ENCODE measurements at regions not wholly inside any gene's neighbourhood (a gene's known extent, or its start where the extent isn't known, plus 50 kb on each side); places are given as distances from the start of the nearest gene placed in this dataset.
"Not testable (repeated sequence)": the region's sequence is repeated elsewhere in the genome, so short reads cannot be mapped to it uniquely, and the experiment has no call there.

- ATAC-seq (replicated peaks) = no peak
- Mint-ChIP-seq H3K4me1 (no peaks in the 10 kb centered on the region), H3K27ac (no peak overlapping the region), H3K4me3 (no peak overlapping the region), H3K27me3 (peaks cover 28% of the 10 kb centered on the region), H3K9me3 (peaks cover 4% of the 10 kb centered on the region), H3K36me3 (ENCODE audit: low read depth) (no peaks in the 10 kb centered on the region)
These were observed 351.9 kb upstream of the IRX2 start for GRCh38 chr5:3103262-3103811.

GRCh38 chr5:3102531-3102930, 351.1 kb upstream of the IRX2 start:
- Mint-ChIP-seq H3K27me3 (peaks cover 28% of the 10 kb centered on the region), H3K27ac (no peak overlapping the region), H3K9me3 (peaks cover 4% of the 10 kb centered on the region)

GRCh38 chr5:3101561-3101960, 350.1 kb upstream of the IRX2 start:
- no peaks in the 10 kb centered on the region for H3K4me1 Mint-ChIP-seq
- no peak overlapping the region for H3K4me3 Mint-ChIP-seq
- H3K9me3 Mint-ChIP-seq = peaks cover 8% of the 10 kb centered on the region
- H3K27ac Mint-ChIP-seq = no peak overlapping the region
- H3K27me3 Mint-ChIP-seq = peaks cover 28% of the 10 kb centered on the region
- no peaks in the 10 kb centered on the region for H3K36me3 Mint-ChIP-seq (ENCODE audit: low read depth)
- ATAC-seq (replicated peaks) = no peak

More at GRCh38 chr5:3102531-3102930, 351.1 kb upstream of the IRX2 start:
- no peak overlapping the region for H3K4me3 Mint-ChIP-seq
- no peaks in the 10 kb centered on the region for H3K4me1 Mint-ChIP-seq
- ATAC-seq (replicated peaks) = no peak
- H3K36me3 Mint-ChIP-seq (ENCODE audit: low read depth) = no peaks in the 10 kb centered on the region

GRCh38 chr5:3100921-3101551, 349.6 kb upstream of the IRX2 start:
- H3K36me3 Mint-ChIP-seq (ENCODE audit: low read depth) = no peaks in the 10 kb centered on the region
- no peak overlapping the region for H3K4me3 Mint-ChIP-seq
- peaks cover 8% of the 10 kb centered on the region for H3K9me3 Mint-ChIP-seq
- H3K4me1 Mint-ChIP-seq = no peaks in the 10 kb centered on the region
- no peak for ATAC-seq (replicated peaks)
- H3K27ac Mint-ChIP-seq = no peak overlapping the region
- peaks cover 28% of the 10 kb centered on the region for H3K27me3 Mint-ChIP-seq

- no peak overlapping the region for H3K4me3 Mint-ChIP-seq
- H3K4me1 Mint-ChIP-seq = no peaks in the 10 kb centered on the region
- H3K9me3 Mint-ChIP-seq = peaks cover 8% of the 10 kb centered on the region
- H3K27ac Mint-ChIP-seq = no peak overlapping the region
- no peaks in the 10 kb centered on the region for H3K36me3 Mint-ChIP-seq (ENCODE audit: low read depth)
- peaks cover 21% of the 10 kb centered on the region for H3K27me3 Mint-ChIP-seq
- ATAC-seq (replicated peaks) = no peak
These were observed 348.5 kb upstream of the IRX2 start for GRCh38 chr5:3099954-3100353.

GRCh38 chr5:3099526-3099925, 348.0 kb upstream of the IRX2 start:
- Mint-ChIP-seq H3K4me1 (no peaks in the 10 kb centered on the region), H3K36me3 (ENCODE audit: low read depth) (no peaks in the 10 kb centered on the region), H3K27me3 (peaks cover 17% of the 10 kb centered on the region), H3K27ac (no peak overlapping the region), H3K4me3 (no peak overlapping the region), H3K9me3 (peaks cover 8% of the 10 kb centered on the region)
- no peak for ATAC-seq (replicated peaks)

- no peak overlapping the region for H3K4me3 Mint-ChIP-seq
- ATAC-seq (replicated peaks) = no peak
- H3K27ac Mint-ChIP-seq = no peak overlapping the region
- no peaks in the 10 kb centered on the region for H3K36me3 Mint-ChIP-seq (ENCODE audit: low read depth)
- no peaks in the 10 kb centered on the region for H3K4me1 Mint-ChIP-seq
- H3K9me3 Mint-ChIP-seq = peaks cover 8% of the 10 kb centered on the region
- H3K27me3 Mint-ChIP-seq = peaks cover 16% of the 10 kb centered on the region
These were observed 347.3 kb upstream of the IRX2 start for GRCh38 chr5:3098821-3099220.

GRCh38 chr5:3092664-3093063, 341.2 kb upstream of the IRX2 start:
- Mint-ChIP-seq H3K27me3 (no peaks in the 10 kb centered on the region), H3K4me1 (no peaks in the 10 kb centered on the region), H3K36me3 (ENCODE audit: low read depth) (no peaks in the 10 kb centered on the region), H3K9me3 (peaks cover 10% of the 10 kb centered on the region), H3K4me3 (no peak overlapping the region), H3K27ac (no peak overlapping the region)
- ATAC-seq (replicated peaks) = no peak

GRCh38 chr5:3092211-3092610, 340.7 kb upstream of the IRX2 start:
- no peaks in the 10 kb centered on the region for H3K36me3 Mint-ChIP-seq (ENCODE audit: low read depth)
- no peak overlapping the region for H3K27ac Mint-ChIP-seq
- no peak overlapping the region for H3K4me3 Mint-ChIP-seq
- no peak for ATAC-seq (replicated peaks)
- H3K27me3 Mint-ChIP-seq = no peaks in the 10 kb centered on the region
- peaks cover 9% of the 10 kb centered on the region for H3K9me3 Mint-ChIP-seq
- H3K4me1 Mint-ChIP-seq = no peaks in the 10 kb centered on the region

- Mint-ChIP-seq H3K9me3 (peaks cover 7% of the 10 kb centered on the region), H3K4me3 (no peak overlapping the region), H3K27ac (no peak overlapping the region), H3K36me3 (ENCODE audit: low read depth) (no peaks in the 10 kb centered on the region), H3K27me3 (no peaks in the 10 kb centered on the region), H3K4me1 (no peaks in the 10 kb centered on the region)
- no peak for ATAC-seq (replicated peaks)
These were observed 339.7 kb upstream of the IRX2 start for GRCh38 chr5:3091040-3091774.

- not testable (repeated sequence) for ATAC-seq (replicated peaks); H3K36me3 Mint-ChIP-seq (ENCODE audit: low read depth); H3K4me1 Mint-ChIP-seq; H3K4me3 Mint-ChIP-seq; H3K27ac Mint-ChIP-seq; H3K9me3 Mint-ChIP-seq; H3K27me3 Mint-ChIP-seq
These were observed 338.8 kb upstream of the IRX2 start for GRCh38 chr5:3090305-3090704.

- no peak overlapping the region for H3K27ac Mint-ChIP-seq
- no peak overlapping the region for H3K4me3 Mint-ChIP-seq
- no peaks in the 10 kb centered on the region for H3K4me1 Mint-ChIP-seq
- no peaks in the 10 kb centered on the region for H3K27me3 Mint-ChIP-seq
- ATAC-seq (replicated peaks) = no peak
- no peaks in the 10 kb centered on the region for H3K36me3 Mint-ChIP-seq (ENCODE audit: low read depth)
- peaks cover 23% of the 10 kb centered on the region for H3K9me3 Mint-ChIP-seq
These were observed 328.9 kb upstream of the IRX2 start for GRCh38 chr5:3080366-3080765.

GRCh38 chr5:3077684-3078083, 326.2 kb upstream of the IRX2 start:
- no peaks in the 10 kb centered on the region for H3K4me1 Mint-ChIP-seq
- H3K27ac Mint-ChIP-seq = no peak overlapping the region
- no peaks in the 10 kb centered on the region for H3K36me3 Mint-ChIP-seq (ENCODE audit: low read depth)
- H3K4me3 Mint-ChIP-seq = no peak overlapping the region
- ATAC-seq (replicated peaks) = no peak
- no peaks in the 10 kb centered on the region for H3K27me3 Mint-ChIP-seq
- peaks cover 16% of the 10 kb centered on the region for H3K9me3 Mint-ChIP-seq

- Mint-ChIP-seq H3K27ac (no peak overlapping the region), H3K27me3 (no peaks in the 10 kb centered on the region), H3K9me3 (peaks cover 24% of the 10 kb centered on the region), H3K36me3 (ENCODE audit: low read depth) (no peaks in the 10 kb centered on the region), H3K4me3 (no peak overlapping the region), H3K4me1 (no peaks in the 10 kb centered on the region)
- no peak for ATAC-seq (replicated peaks)
These were observed 323.8 kb upstream of the IRX2 start for GRCh38 chr5:3075309-3075708.

- no peak for ATAC-seq (replicated peaks)
- Mint-ChIP-seq H3K27ac (no peak overlapping the region), H3K9me3 (peaks cover 17% of the 10 kb centered on the region), H3K4me1 (no peaks in the 10 kb centered on the region), H3K36me3 (ENCODE audit: low read depth) (no peaks in the 10 kb centered on the region), H3K4me3 (no peak overlapping the region), H3K27me3 (no peaks in the 10 kb centered on the region)
These were observed 316.9 kb upstream of the IRX2 start for GRCh38 chr5:3068401-3068800.
